LNCAP (cell line): ENCODE measurements at regions not wholly inside any gene's neighbourhood (a gene's known extent, or its start where the extent isn't known, plus 50 kb on each side); places are given as distances from the start of the nearest gene placed in this dataset.

Experiments used
- CTCF ChIP-seq: fragments of 450-650 bp; IDR thresholded peaks from 2 replicates; pipeline ENCODE4 v1.5.1; 2017; ENCODE audit warnings: mild to moderate bottlenecking

- no peak for TF ChIP-seq CTCF
Observed at GRCh38 chr14:97215263-97215969, 418.2 kb downstream of the VRK1 start.

- TF ChIP-seq CTCF: no peak
Observed at GRCh38 chr14:97217111-97217885, 420.1 kb downstream of the VRK1 start.

GRCh38 chr14:97218274-97218673, 421.1 kb downstream of the VRK1 start:
- no peak for TF ChIP-seq CTCF

GRCh38 chr14:97218691-97219430, 421.7 kb downstream of the VRK1 start:
- TF ChIP-seq CTCF: no peak

GRCh38 chr14:97219431-97220017, 422.3 kb downstream of the VRK1 start:
- TF ChIP-seq CTCF: no peak

- TF ChIP-seq CTCF: no peak
Observed at GRCh38 chr14:97221572-97222285, 424.5 kb downstream of the VRK1 start.

GRCh38 chr14:97224016-97224415, 426.8 kb downstream of the VRK1 start:
- no peak for TF ChIP-seq CTCF
